Coronary artery (tissue), 2 donors: ENCODE measurements at regions not wholly inside any gene's neighbourhood (a gene's known extent, or its start where the extent isn't known, plus 50 kb on each side); places are given as distances from the start of the nearest gene placed in this dataset.

Experiments
- DNase-seq: peaks from one replicate; pipeline ENCODE4 v3.0.0-alpha.2; 2017; ENCODE audit warnings: low spot score
- H3K27ac ChIP-seq, 2 donors: fragments of 200-600 bp; sonication (generic); one replicate each; pipeline ENCODE4 v1.5.1; 2016 to 2019
- H3K4me3 ChIP-seq: fragments of 200-600 bp; sonication (generic); 2 replicates; pipeline ENCODE4 v1.5.1; 2016; ENCODE audit warnings: mild to moderate bottlenecking, moderate library complexity
- CTCF ChIP-seq: fragments of 200-600 bp; sonication (generic); IDR thresholded peaks from one replicate; pipeline ENCODE4 v1.5.1; 2019; ENCODE audit warnings: antibody characterized with exemption

- no peak for DNase-seq
- TF ChIP-seq CTCF = no peak
- Histone ChIP-seq H3K4me3 (no peak overlapping the region), H3K27ac (no peak overlapping the region)
Observed at GRCh38 chr20:10824750-10825500, 151.1 kb upstream of the JAG1 start.

DNA sequence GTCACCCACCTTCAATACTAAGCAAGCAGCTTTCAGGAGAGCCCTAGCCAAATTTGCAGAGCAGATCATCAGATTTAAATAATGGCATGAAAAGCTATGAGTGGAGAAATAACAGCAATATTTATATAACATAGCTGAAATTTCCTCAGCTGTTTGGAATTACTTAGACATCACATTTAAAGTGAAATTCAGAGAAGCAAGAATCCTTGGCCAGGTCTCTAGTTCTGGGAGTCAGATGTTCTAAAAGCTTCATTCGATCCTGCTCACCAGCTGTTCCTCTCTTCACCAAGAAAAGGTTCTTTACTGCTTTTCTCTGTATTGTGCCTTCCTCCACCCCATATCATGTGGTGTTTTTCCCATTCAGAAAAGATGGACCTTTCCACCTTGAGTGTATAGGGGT lies 152.3 kb upstream of the JAG1 start:
- TF ChIP-seq CTCF = no peak
- Histone ChIP-seq H3K27ac (no peak overlapping the region), H3K4me3 (no peak overlapping the region)
- DNase-seq = no peak

GRCh38 chr20:10828180-10828579 lies 154.4 kb upstream of the JAG1 start:
- no peak for DNase-seq
- no peak overlapping the region for H3K4me3 ChIP-seq
- H3K27ac ChIP-seq = no peak overlapping the region
- no peak for TF ChIP-seq CTCF

- no peak for DNase-seq
Observed at GRCh38 chr20:10832141-10832540, 158.3 kb upstream of the JAG1 start.

GRCh38 chr20:10837901-10838300 lies 164.1 kb upstream of the JAG1 start:
- DNase-seq = no peak
- no peak for TF ChIP-seq CTCF
- no peak overlapping the region for H3K4me3 ChIP-seq
- no peak overlapping the region for H3K27ac ChIP-seq

More at GRCh38 chr20:10832141-10832540, 158.3 kb upstream of the JAG1 start:
- Histone ChIP-seq H3K4me3 (no peak overlapping the region), H3K27ac (no peak overlapping the region)
- no peak for TF ChIP-seq CTCF

GRCh38 chr20:10842116-10842515 lies 168.3 kb upstream of the JAG1 start:
- no peak for DNase-seq
- TF ChIP-seq CTCF = no peak
- no peak overlapping the region for H3K4me3 ChIP-seq

GRCh38 chr20:10843146-10843711 lies 169.4 kb upstream of the JAG1 start:
- Histone ChIP-seq H3K4me3 (no peak overlapping the region), H3K27ac (no peak overlapping the region)
- no peak for TF ChIP-seq CTCF
- no peak for DNase-seq

More at GRCh38 chr20:10842116-10842515, 168.3 kb upstream of the JAG1 start:
- no peak overlapping the region for H3K27ac ChIP-seq
